Colonic mucosa (tissue), 4 donors: ENCODE measurements at regions not wholly inside any gene's neighbourhood (a gene's known extent, or its start where the extent isn't known, plus 50 kb on each side); places are given as distances from the start of the nearest gene placed in this dataset.

Experiments used
- DNase-seq: peaks from one replicate; pipeline ENCODE4 v3.0.0-alpha.2; 2020
- H3K27ac ChIP-seq: fragments of 200-600 bp; one replicate; pipeline ENCODE4 v1.8.0; 2021
- H3K27me3 ChIP-seq: fragments of 200-600 bp; one replicate; pipeline ENCODE4 v1.8.0; 2021
- H3K36me3 ChIP-seq: fragments of 200-600 bp; one replicate; pipeline ENCODE4 v1.8.0; 2021
- H3K4me1 ChIP-seq: fragments of 200-600 bp; one replicate; pipeline ENCODE4 v1.8.0; 2021; ENCODE audit warnings: mild to moderate bottlenecking
- H3K4me3 ChIP-seq: fragments of 200-600 bp; one replicate; pipeline ENCODE4 v1.8.0; 2021
- H3K9ac ChIP-seq, 2 donors: one replicate each; pipeline ENCODE4 v1.7.0; 2013; ENCODE audit warnings: control low read depth in 2 of 2, low read depth in 2 of 2, low read length in 2 of 2
- H3K9me3 ChIP-seq: fragments of 200-600 bp; one replicate; pipeline ENCODE4 v1.8.0; 2021
- CTCF ChIP-seq: fragments of 200-600 bp; IDR thresholded peaks from one replicate; pipeline ENCODE4 v1.8.0; 2022; ENCODE audit warnings: antibody characterized with exemption, mild to moderate bottlenecking
- intact Hi-C: fragments of 100-400 bp; cut with DNase I; formaldehyde crosslinking; loops from one replicate; pipeline ENCODE4 v1.14.1; 2022
- donor health status: healthy.
- donor health status: DM: no; HTN: no; CAD: no.
- donor health status: DM: no; HTN: no; CAD: no.

- H3K4me3 ChIP-seq: no peak overlapping the region
- intact Hi-C loops: no loop called here
- H3K4me1 ChIP-seq: no peaks in the 10 kb centered on the region
- H3K9me3 ChIP-seq: no peaks in the 10 kb centered on the region
- no peaks in the 10 kb centered on the region for H3K36me3 ChIP-seq
- no peak for DNase-seq
- no peak overlapping the region for H3K27ac ChIP-seq
- no peak overlapping the region for H3K9ac ChIP-seq
- no peaks in the 10 kb centered on the region for H3K27me3 ChIP-seq
- no peak for TF ChIP-seq CTCF
These were observed 508.9 kb upstream of the LRATD1 start for GRCh38 chr2:14123436-14124103.

DNA sequence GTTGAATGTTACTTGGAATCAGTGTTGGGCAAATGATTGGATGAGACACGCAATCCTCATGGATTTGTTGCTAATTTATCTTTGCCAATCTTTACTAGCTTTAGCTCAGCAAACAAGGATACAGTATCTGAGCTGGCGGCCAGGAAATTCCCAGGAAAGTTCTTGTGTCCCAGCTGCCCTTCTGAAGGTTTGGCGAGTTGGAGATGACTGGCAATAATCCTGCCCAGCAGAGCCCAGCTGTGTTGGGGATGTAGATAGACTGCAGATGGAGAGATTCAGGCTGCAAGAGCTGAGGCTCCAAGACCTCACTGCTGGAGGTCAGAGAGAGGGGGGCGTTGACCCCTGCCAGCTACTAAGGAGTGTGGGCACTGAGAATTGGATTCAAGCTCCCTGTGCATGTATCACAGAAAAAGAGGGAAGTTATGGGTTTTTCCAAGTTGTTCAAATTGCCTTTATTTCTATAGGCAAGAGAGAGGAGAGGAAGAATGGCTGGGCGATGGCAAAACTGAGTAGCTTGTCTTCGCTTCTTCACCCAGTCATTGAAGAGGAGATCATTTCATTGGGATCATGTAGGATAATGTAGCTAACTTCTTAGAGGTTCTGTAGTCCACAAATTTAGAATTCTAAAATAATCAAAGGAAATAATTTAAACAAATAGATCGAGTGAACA lies 506.8 kb upstream of the LRATD1 start:
- intact Hi-C loops: no loop called here
- no peaks in the 10 kb centered on the region for H3K4me1 ChIP-seq
- DNase-seq: no peak
- H3K36me3 ChIP-seq: no peaks in the 10 kb centered on the region
- no peaks in the 10 kb centered on the region for H3K27me3 ChIP-seq
- no peak overlapping the region for H3K4me3 ChIP-seq
- no peak overlapping the region for H3K27ac ChIP-seq
- H3K9me3 ChIP-seq: no peaks in the 10 kb centered on the region
- no peak for TF ChIP-seq CTCF
- no peak overlapping the region for H3K9ac ChIP-seq

DNA sequence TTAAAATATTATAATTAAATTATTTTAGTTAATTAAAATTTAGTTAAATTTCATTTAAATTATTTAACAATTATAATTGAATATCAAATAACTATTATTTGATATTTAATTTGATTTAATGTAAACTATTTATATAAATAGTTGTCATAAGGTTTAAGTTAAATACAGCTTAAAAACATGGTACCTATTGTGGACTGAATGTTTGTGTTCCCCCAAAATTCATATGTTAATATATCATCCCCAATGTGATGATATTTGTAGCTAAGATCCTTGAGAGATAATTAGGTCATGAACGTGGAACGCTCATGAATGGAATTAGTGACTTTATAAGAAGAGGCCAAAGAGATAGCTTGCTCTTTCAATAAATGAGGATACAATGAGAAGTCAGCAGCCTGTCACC lies 505.7 kb upstream of the LRATD1 start:
- H3K4me3 ChIP-seq: no peak overlapping the region
- intact Hi-C loops: no loop called here
- no peak overlapping the region for H3K27ac ChIP-seq
- H3K36me3 ChIP-seq: no peaks in the 10 kb centered on the region
- H3K27me3 ChIP-seq: no peaks in the 10 kb centered on the region
- DNase-seq: no peak
- no peaks in the 10 kb centered on the region for H3K9me3 ChIP-seq
- no peaks in the 10 kb centered on the region for H3K4me1 ChIP-seq
- TF ChIP-seq CTCF: no peak
- no peak overlapping the region for H3K9ac ChIP-seq

DNA sequence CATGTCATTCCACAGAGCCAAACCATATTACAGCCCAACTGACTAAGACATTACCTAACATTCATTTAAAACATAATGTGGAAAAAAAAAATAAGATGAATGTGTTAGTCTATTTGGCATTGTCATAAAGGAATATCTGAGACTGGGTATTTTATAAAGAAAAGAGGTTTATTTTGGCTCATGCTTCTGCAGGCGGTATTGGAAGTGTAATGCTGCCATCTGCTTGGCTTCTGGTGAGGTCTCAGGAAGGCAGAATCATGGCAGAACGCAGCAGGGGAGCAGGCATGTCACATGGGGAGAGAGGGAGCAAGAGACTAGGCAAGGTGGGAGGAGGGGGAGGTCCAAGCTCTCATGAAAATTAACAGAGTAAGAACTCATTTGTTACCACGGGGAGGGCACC lies 504.8 kb upstream of the LRATD1 start:
- Histone ChIP-seq H3K9me3 (no peaks in the 10 kb centered on the region), H3K4me3 (no peak overlapping the region), H3K4me1 (no peaks in the 10 kb centered on the region), H3K27me3 (no peaks in the 10 kb centered on the region), H3K36me3 (no peaks in the 10 kb centered on the region), H3K27ac (no peak overlapping the region), H3K9ac (no peak overlapping the region)
- no peak for DNase-seq
- intact Hi-C loops: no loop called here
- no peak for TF ChIP-seq CTCF

DNA sequence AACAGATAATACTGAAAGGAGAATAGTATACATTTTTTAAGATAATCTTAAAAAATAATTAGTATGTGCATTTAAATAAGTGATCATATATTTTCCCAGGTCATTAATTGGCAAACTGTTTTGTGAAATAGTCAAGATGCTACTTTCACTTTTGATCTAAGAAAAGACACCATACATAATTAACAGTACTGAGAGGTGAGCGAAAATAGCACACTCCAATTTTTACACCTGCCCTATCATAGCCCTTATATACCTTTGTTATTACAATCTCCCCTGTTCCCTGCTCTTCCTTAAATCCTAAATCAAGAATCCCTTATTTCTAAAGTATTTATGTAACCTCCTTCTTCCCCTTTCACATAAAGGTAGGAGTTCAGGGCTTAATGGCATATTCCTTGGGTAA lies 500.1 kb upstream of the LRATD1 start:
- DNase-seq: no peak
- TF ChIP-seq CTCF: no peak
- no peak overlapping the region for H3K27ac ChIP-seq
- intact Hi-C loops: no loop called here
- H3K9ac ChIP-seq: no peak overlapping the region
- no peaks in the 10 kb centered on the region for H3K27me3 ChIP-seq
- no peak overlapping the region for H3K4me3 ChIP-seq
- no peaks in the 10 kb centered on the region for H3K36me3 ChIP-seq
- H3K4me1 ChIP-seq: no peaks in the 10 kb centered on the region
- no peaks in the 10 kb centered on the region for H3K9me3 ChIP-seq
